K562 (cell line): ENCODE measurements at regions not wholly inside any gene's neighbourhood (a gene's known extent, or its start where the extent isn't known, plus 50 kb on each side); places are given as distances from the start of the nearest gene placed in this dataset.

Experiments
- ATAC-seq: fragments of 200-7000 bp; cut with Tn5 transposase; 3 replicates; pipeline ENCODE4 v1.9.1; 2020; ENCODE audit warnings: moderate library complexity
- BruUV-seq: library from RNA; stranded (reverse); fragments of 400-500 nt; replicated peaks from 2 replicates; lab custom pipeline; 2021; lab: Mats Ljungman, UMichigan
- CTCF ChIA-PET: fragments of 300-600 bp; formaldehyde crosslinking; extraction: SDS; loops from one replicate; lab custom pipeline; 2021; ENCODE audit warnings: low intra/inter-chr PET ratio; lab: Yijun Ruan, JAX
- POLR2A ChIA-PET: fragments of 300-600, 350-650 bp; sonication (Branson Sonifier 250); formaldehyde crosslinking; extraction: SDS; loops from one replicate; lab custom pipeline; 2021; ENCODE audit warnings: antibody characterized with exemption, inconsistent platforms; lab: Yijun Ruan, JAX
- DNase-seq, 4 experiments: peaks; one replicate each; pipeline versions ENCODE4 v3.0.0 to v3.0.0-alpha.2; 2011 to 2018; ENCODE audit warnings: low spot score in 3 of 4, mixed read lengths in 3 of 4; ENCODE audit errors: extremely low read depth in 1 of 4
- FAIRE-seq: peaks from 2 replicates; lab custom pipeline; 2011; peaks lifted over from hg19 to GRCh38; lab: Jason Lieb, UNC
- H2AFZ ChIP-seq: 2 replicates; pipeline ENCODE4 v1.6.0; 2011; ENCODE audit warnings: low read depth, low read length, control low read depth, inconsistent platforms
- H3K27ac ChIP-seq: fragments of 200-600 bp; 3 replicates; pipeline ENCODE4 v1.8.0; 2011; ENCODE audit warnings: low read depth, mild to moderate bottlenecking, control low read depth, inconsistent platforms, low read length, moderate library complexity, mixed read lengths; ENCODE audit errors: extremely low read depth
- H3K27me3 ChIP-seq, 2 experiments: fragments of 300-600 bp in 1 of 2; 2 replicates in 1 of 2; 3 replicates in 1 of 2; pipeline versions ENCODE4 v1.6.0 to v1.8.0; 2011; ENCODE audit warnings: inconsistent platforms in 2 of 2, low read length in 2 of 2, mild to moderate bottlenecking in 1 of 2, mixed read lengths in 1 of 2, moderate library complexity in 1 of 2; ENCODE audit not compliant: control insufficient read depth in 2 of 2, insufficient read depth in 2 of 2
- H3K36me3 ChIP-seq: fragments of 300-600 bp; 3 replicates; pipeline ENCODE4 v1.8.0; 2011; ENCODE audit warnings: mild to moderate bottlenecking, low read length, inconsistent platforms; ENCODE audit not compliant: control insufficient read depth, insufficient read depth
- H3K4me1 ChIP-seq, 2 experiments: fragments of 200-600 bp in 1 of 2; replicated peaks in 1 of 2; 2 replicates in 1 of 2; 3 replicates in 1 of 2; pipeline versions ENCODE4 v1.5.1 to v1.8.0; 2011; ENCODE audit warnings: inconsistent platforms in 2 of 2, low read length in 2 of 2, mild to moderate bottlenecking in 1 of 2, mixed read lengths in 1 of 2, moderate library complexity in 1 of 2; ENCODE audit not compliant: control insufficient read depth in 2 of 2, insufficient read depth in 2 of 2
- H3K4me2 ChIP-seq: 2 replicates; pipeline ENCODE4 v1.6.1; 2011; ENCODE audit warnings: low read length, control low read depth, inconsistent platforms, mixed read lengths; ENCODE audit not compliant: insufficient read depth
- H3K4me3 ChIP-seq: fragments of 200-600 bp; sonication (generic), shearing (Covaris generic); 2 replicates; pipeline ENCODE4 v1.5.1; 2016; ENCODE audit warnings: control low read depth, inconsistent platforms
- H3K79me2 ChIP-seq: fragments of 200-600 bp; 3 replicates; pipeline ENCODE4 v1.8.0; 2011; ENCODE audit warnings: low read length, inconsistent platforms; ENCODE audit not compliant: control insufficient read depth, insufficient read depth
- H3K9ac ChIP-seq, 2 experiments: 2 replicates each; pipeline versions ENCODE4 v1.6.0 to v1.6.1; 2011; ENCODE audit warnings: low read depth in 2 of 2, low read length in 2 of 2, control low read depth in 1 of 2, inconsistent platforms in 1 of 2, mild to moderate bottlenecking in 1 of 2, mixed read lengths in 1 of 2; ENCODE audit not compliant: insufficient read depth in 1 of 2
- H3K9me1 ChIP-seq: one replicate; pipeline ENCODE4 v1.6.0; 2011; ENCODE audit warnings: inconsistent platforms, mild to moderate bottlenecking, low read length, moderate library complexity; ENCODE audit not compliant: control insufficient read depth, insufficient read depth
- H3K9me3 ChIP-seq: replicated peaks from 2 replicates; pipeline ENCODE4 v1.5.1; 2011; ENCODE audit warnings: low read depth, low read length, inconsistent platforms; ENCODE audit not compliant: control insufficient read depth, insufficient read depth
- H4K20me1 ChIP-seq: replicated peaks from 2 replicates; pipeline ENCODE4 v1.6.1; 2011; ENCODE audit warnings: low read length, inconsistent platforms, mixed read lengths; ENCODE audit not compliant: control insufficient read depth, insufficient read depth
- DPF2 ChIP-seq: fragments of 450-650 bp; IDR thresholded peaks from 2 replicates; pipeline ENCODE4 v1.6.1; 2016
- ETV6 ChIP-seq, 3 experiments: fragments of 150-350 bp in 1 of 3; sonication (generic) in 1 of 3; formaldehyde crosslinking in 1 of 3; IDR thresholded peaks; 2 replicates each; pipeline versions ENCODE4 v1.6.1 to v1.8.0; 2014 to 2022; ENCODE audit warnings: borderline replicate concordance in 2 of 3, low read depth in 2 of 3, antibody characterized with exemption in 1 of 3, low read length in 1 of 3, mild to moderate bottlenecking in 1 of 3, missing genetic modification reagents in 1 of 3
- HNRNPL ChIP-seq: fragments of 200-400 bp; formaldehyde crosslinking; IDR thresholded peaks from 2 replicates; pipeline ENCODE4 v1.6.1; 2017; ENCODE audit warnings: low read depth, mild to moderate bottlenecking, low read length
- LEF1 ChIP-seq: fragments of 450-650 bp; IDR thresholded peaks from 2 replicates; pipeline ENCODE4 v1.6.1; 2016; ENCODE audit warnings: mild to moderate bottlenecking
- RNF2 ChIP-seq: sonication (generic); IDR thresholded peaks from 2 replicates; pipeline ENCODE4 v1.6.1; 2016
- TAF9B ChIP-seq: fragments of 450-650 bp; IDR thresholded peaks from 2 replicates; pipeline ENCODE4 v1.6.1; 2018; ENCODE audit warnings: mild to moderate bottlenecking; ENCODE audit not compliant: partially characterized antibody
- ZNF217 ChIP-seq: sonication (generic); formaldehyde crosslinking; IDR thresholded peaks from 2 replicates; pipeline ENCODE4 v1.8.0; 2022; ENCODE audit warnings: mild to moderate bottlenecking, missing genetic modification reagents
- ZNF316 ChIP-seq: fragments of 450-650 bp; IDR thresholded peaks from 2 replicates; pipeline ENCODE4 v1.6.1; 2016
- ZNF740 ChIP-seq, 3 experiments: fragments of 200-800 bp in 1 of 3; sonication (Bioruptor generic) in 1 of 3; sonication (generic) in 1 of 3; formaldehyde crosslinking in 1 of 3; IDR thresholded peaks; 2 replicates each; pipeline versions ENCODE4 v1.6.1 to v1.8.0; 2016 to 2022; ENCODE audit warnings: mild to moderate bottlenecking in 2 of 3, missing compliant biosample characterization in 2 of 3, missing genetic modification characterization in 2 of 3, missing genetic modification reagents in 1 of 3
- WGBS: fragments of 100-300 bp; shearing (Covaris generic); methylation state at CpG from one replicate; pipeline ENCODE4 v1.1.6; 2016; ENCODE audit warnings: low coverage, mixed read lengths; ENCODE audit not compliant: insufficient coverage; ENCODE audit errors: missing lambda C conversion rate; 5-methylcytosine and 5-hydroxymethylcytosine counted together
- in situ Hi-C: fragments of 300-500 bp; cut with MboI; formaldehyde crosslinking; loops from 4 replicates; pipeline ENCODE4 v1.15.0; 2018; ENCODE audit warnings: inconsistent platforms, mixed read lengths
- intact Hi-C: fragments of 100-400 bp; cut with micrococcal nuclease; formaldehyde crosslinking; loops from 2 replicates; pipeline ENCODE4 v1.14.2; 2022

- Histone ChIP-seq H3K4me1 (no peaks in the 10 kb centered on the region), H3K9ac (no peak overlapping the region), H3K27ac (no peak overlapping the region), H3K4me3 (no peak overlapping the region), H3K36me3 (no peaks in the 10 kb centered on the region), H3K9me1 (no peaks in the 10 kb centered on the region), H3K9me3 (no peaks in the 10 kb centered on the region), H2AFZ (no peak overlapping the region), H3K79me2 (no peaks in the 10 kb centered on the region), H3K4me2 (no peak overlapping the region), H4K20me1 (no peaks in the 10 kb centered on the region), H3K27me3 (no peaks in the 10 kb centered on the region)
- ATAC-seq, result no peak
- no peak for TF ChIP-seq ZNF316
- TF ChIP-seq RNF2, result no peak
- no peak for TF ChIP-seq ETV6 (IDR thresholded peaks at IDR 0.05; ENCODE audit: borderline replicate concordance in 1 of 2, low read depth in 2 of 2, low read length in 1 of 2)
- no peak for TF ChIP-seq ETV6 (CRISPR knock-in tag; IDR thresholded peaks at IDR 0.05; ENCODE audit: borderline replicate concordance)
- TF ChIP-seq LEF1, result no peak
- no peak for TF ChIP-seq DPF2
- TF ChIP-seq ZNF740 (CRISPR knock-in tag; IDR thresholded peaks at IDR 0.05), result no peak
- no peak for TF ChIP-seq ZNF740 (tag; IDR thresholded peaks at IDR 0.05)
- no peak for TF ChIP-seq HNRNPL
- no peak for TF ChIP-seq ZNF217 (CRISPR knock-in tag)
- no peak for TF ChIP-seq TAF9B
- WGBS, result 0% methylated on average over 1 of the region's 1 CpG
- ChIA-PET POLR2A (no interaction called here), CTCF (no interaction called here)
- FAIRE-seq, result no peak
- BruUV-seq, result no TSS peak
- intact Hi-C loops, result no loop called here
- in situ Hi-C loops, result no loop called here
- no peak for DNase-seq
Measured at GRCh38 chr14:37816135-37816534, 220.7 kb downstream of the TTC6 start.
